ENCODE measurements at regions not wholly inside any gene's neighbourhood (a gene's known extent, or its start where the extent isn't known, plus 50 kb on each side); places are given as distances from the start of the nearest gene placed in this dataset.

DNA sequence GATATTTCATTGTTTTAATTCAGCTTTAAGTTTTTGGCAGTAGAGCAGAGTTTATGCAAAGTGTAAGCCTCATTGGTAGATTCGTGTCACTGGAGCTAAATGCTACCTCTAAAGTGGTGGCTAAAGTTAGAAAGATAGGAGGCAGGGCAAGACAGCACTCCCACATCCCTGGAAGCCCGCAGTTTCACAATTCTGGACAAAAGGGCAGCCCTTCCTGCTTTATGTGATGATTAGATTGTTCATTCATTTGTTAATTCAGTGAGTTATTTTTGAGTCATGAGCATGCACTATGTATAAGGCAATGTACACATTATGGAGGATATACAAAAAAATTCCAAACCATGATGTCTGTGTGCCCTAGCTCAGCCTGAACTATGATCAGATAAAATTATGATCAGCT lies 52.1 kb upstream of the EIF3M start:
- DNase-seq: no peak

- DNase-seq: no peak
Measured at GRCh38 chr11:32529994-32530588, 53.5 kb upstream of the EIF3M start.

- DNase-seq: peak; percentile 60
Measured at GRCh38 chr11:32527261-32528175, 56.1 kb upstream of the EIF3M start.

DNA sequence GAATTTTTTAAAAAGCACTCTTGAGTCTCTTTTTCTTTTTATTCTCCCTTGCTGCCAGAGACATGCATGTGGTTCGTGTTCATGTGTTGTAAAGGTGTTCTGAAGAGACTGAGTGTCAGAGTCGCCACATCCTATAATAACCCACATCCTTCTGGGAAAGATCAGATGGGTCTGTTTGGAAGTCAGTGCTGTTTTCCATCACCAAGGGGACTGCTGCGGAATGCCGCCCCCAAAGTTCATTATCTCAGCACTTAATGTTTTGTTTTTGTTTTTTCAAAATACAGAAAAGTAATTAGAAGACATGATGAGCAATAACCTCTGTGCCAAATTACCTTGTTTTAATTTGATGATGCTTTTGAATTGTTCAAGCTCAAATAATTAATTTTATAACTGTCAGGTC lies 56.9 kb upstream of the EIF3M start:
- DNase-seq: no peak

DNA sequence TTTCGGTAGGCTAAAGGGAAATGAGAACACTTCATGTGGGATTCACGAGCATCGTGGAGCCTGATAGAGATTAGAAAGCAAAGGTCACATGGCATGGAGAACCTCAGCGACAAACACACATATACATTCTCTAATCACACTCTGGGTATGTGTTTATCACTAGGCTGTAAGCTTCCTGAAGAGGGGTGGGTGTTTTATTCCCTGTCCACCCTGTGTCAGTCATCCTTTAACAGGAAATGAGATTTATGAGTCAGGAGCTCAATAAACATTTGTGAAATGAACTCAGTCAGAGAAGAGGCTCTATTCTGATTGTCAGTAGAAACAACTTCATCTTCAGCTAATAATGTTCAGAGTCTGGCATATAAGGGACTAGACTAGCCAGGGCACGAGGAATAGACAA lies 71.7 kb upstream of the EIF3M start:
- no peak for DNase-seq

GRCh38 chr11:32510039-32510438 lies 73.6 kb upstream of the EIF3M start:
- no peak for DNase-seq

- no peak for DNase-seq
Measured at GRCh38 chr11:32508780-32509179, 73.4 kb upstream of the WT1 start.

GRCh38 chr11:32500001-32500400 lies 64.7 kb upstream of the WT1 start:
- DNase-seq: no peak

DNA sequence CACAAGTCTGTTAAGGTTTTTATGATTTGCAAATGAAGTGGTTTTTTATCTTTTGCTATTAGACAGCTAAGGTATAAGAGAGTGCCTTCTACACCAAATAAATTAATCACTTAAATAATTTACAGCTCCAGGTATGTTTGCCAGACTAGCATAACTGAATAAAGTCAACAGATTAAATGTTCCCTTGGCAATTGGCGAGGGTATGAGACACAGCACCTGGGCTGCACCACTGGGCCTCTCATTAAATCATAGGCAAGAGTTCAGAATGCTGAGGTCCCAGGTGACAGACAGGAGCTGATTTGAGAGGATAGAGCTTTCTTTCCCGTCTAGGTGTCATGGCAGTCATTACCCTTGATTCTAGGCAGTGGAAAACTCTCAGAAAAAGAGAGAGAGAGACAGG lies 62.6 kb upstream of the WT1 start:
- no peak for DNase-seq

DNA sequence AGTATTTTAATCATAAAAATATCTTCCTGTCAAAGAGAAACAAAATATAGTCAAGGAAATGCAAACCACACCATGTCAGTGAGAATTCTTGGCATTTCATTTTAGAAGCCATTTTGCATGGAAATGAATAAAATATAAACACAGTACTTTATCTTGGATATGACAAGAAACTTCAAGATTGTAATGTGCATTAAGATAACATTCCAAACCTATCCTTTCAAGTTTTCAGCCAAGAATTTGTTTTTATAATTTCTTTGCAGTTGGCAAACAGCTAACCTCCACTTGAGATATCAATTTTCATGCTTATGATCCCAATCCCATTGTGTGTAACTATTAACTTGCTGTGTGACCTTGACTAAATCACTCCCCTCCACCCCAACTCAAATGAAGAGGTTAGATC lies 59.3 kb upstream of the WT1 start:
- no peak for DNase-seq

DNA sequence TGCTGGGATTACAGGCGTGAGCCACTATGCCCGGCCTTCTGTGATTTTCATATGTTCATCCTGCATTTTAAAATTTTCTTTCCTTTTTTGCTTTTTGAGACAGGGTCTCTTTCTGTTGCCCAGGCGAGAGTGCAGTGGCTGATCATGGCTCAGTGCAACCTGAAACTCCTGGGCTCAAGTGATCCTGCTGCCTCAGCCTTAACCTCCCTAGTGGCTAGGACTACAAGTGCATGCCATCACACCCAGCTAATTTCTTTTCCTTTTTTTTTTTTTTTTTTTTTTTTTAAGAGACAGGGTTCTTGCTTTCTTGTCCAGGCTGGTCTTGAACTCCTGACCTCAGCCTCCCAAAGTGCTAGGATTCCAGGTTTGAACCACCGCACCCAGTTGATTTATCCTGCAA lies 54.1 kb upstream of the WT1 start:
- DNase-seq: no peak

DNA sequence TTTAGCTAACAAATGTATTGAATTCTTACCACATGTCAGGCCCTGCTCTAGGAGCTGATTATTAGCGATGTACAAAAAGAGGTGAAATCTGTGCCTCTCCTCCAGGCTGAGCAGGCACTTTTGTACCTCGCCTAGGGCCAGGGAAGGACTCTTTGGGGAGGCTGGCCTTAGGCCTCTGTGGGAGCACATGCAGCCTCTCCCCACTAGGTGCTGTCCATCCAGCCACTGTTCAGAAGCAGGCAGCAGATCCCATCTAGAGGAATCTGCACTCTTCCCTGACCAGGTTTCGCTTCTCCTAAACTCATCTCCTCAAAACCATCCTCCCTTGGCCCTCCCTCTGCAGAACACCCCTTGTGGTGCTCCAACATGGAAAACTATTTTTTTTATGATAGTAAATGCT lies 51.9 kb upstream of the WT1 start:
- no peak for DNase-seq

DNA sequence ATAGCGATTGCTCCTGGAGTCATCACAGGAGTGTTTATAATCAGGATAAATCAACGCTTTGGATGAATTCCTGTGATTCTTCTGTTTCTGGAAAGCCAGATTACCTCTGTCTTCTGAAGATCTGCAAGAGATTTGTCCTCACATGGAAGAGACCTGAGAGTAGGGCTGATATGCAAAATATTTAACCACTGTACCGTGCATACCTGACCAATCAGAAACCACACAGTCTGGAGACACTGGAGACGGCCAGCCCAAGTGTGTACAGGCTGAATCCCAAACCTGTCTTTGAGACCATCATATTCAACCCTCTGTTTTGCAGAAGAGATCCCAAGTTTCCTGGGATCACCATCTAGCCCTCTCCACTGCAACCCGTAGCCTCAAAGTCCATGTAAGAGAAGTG lies 50.4 kb upstream of the WT1 start:
- no peak for DNase-seq

All from right kidney (tissue), 1 donor.